HG02759 (cell line): ENCODE measurements at regions not wholly inside any gene's neighbourhood (a gene's known extent, or its start where the extent isn't known, plus 50 kb on each side); places are given as distances from the start of the nearest gene placed in this dataset.
"Not testable (repeated sequence)": the region's sequence is repeated elsewhere in the genome, so short reads cannot be mapped to it uniquely, and the experiment has no call there.

ENCODE experiments used
- ATAC-seq: cut with Tn5 transposase; IDR thresholded peaks from one replicate; pipeline ENCODE4 v1.9.1; 2021; ENCODE audit warnings: mild to moderate bottlenecking, moderate library complexity; ENCODE audit not compliant: unreplicated experiment

- no peak for ATAC-seq
These were observed 1397.2 kb downstream of the LRFN5 start for GRCh38 chr14:43003845-43004244.

GRCh38 chr14:43001731-43002130 is 1395.1 kb downstream of the LRFN5 start:
- no peak for ATAC-seq

- no peak for ATAC-seq
These were observed 1387.5 kb downstream of the LRFN5 start for GRCh38 chr14:42994051-42994736.

GRCh38 chr14:42992930-42993329 is 1386.3 kb downstream of the LRFN5 start:
- no peak for ATAC-seq

- ATAC-seq: no peak
These were observed 1373.7 kb downstream of the LRFN5 start for GRCh38 chr14:42980419-42980818.

GRCh38 chr14:42973171-42973570 is 1366.5 kb downstream of the LRFN5 start:
- ATAC-seq: not testable (repeated sequence)

- ATAC-seq: no peak
These were observed 1358.8 kb downstream of the LRFN5 start for GRCh38 chr14:42965512-42965911.

GRCh38 chr14:42961509-42961908 is 1354.8 kb downstream of the LRFN5 start:
- no peak for ATAC-seq

- no peak for ATAC-seq
These were observed 1343.7 kb downstream of the LRFN5 start for GRCh38 chr14:42950363-42950762.

GRCh38 chr14:42947991-42948390 is 1341.3 kb downstream of the LRFN5 start:
- no peak for ATAC-seq

- no peak for ATAC-seq
These were observed 1337.6 kb downstream of the LRFN5 start for GRCh38 chr14:42944284-42944683.

GRCh38 chr14:42931308-42931707 is 1324.6 kb downstream of the LRFN5 start:
- ATAC-seq: no peak

- ATAC-seq: peak; percentile 72
These were observed 1323.3 kb downstream of the LRFN5 start for GRCh38 chr14:42929806-42930480.

GRCh38 chr14:42927313-42927712 is 1320.6 kb downstream of the LRFN5 start:
- no peak for ATAC-seq

- no peak for ATAC-seq
These were observed 1315.2 kb downstream of the LRFN5 start for GRCh38 chr14:42921901-42922300.

GRCh38 chr14:42918615-42919014 is 1311.9 kb downstream of the LRFN5 start:
- ATAC-seq: no peak

GRCh38 chr14:42911642-42912041 is 1305.0 kb downstream of the LRFN5 start:
- ATAC-seq: no peak

GRCh38 chr14:42909659-42910058 is 1303.0 kb downstream of the LRFN5 start:
- no peak for ATAC-seq

GRCh38 chr14:42893183-42893582 is 1286.5 kb downstream of the LRFN5 start:
- no peak for ATAC-seq

GRCh38 chr14:42884100-42884499 is 1277.4 kb downstream of the LRFN5 start:
- no peak for ATAC-seq

GRCh38 chr14:42877716-42878115 is 1271.0 kb downstream of the LRFN5 start:
- no peak for ATAC-seq

GRCh38 chr14:42872786-42873185 is 1266.1 kb downstream of the LRFN5 start:
- ATAC-seq: no peak

GRCh38 chr14:42869681-42870080 is 1263.0 kb downstream of the LRFN5 start:
- no peak for ATAC-seq
